Pancreas (tissue), 10 donors: ENCODE measurements at regions not wholly inside any gene's neighbourhood (a gene's known extent, or its start where the extent isn't known, plus 50 kb on each side); places are given as distances from the start of the nearest gene placed in this dataset.

Source experiments
- ATAC-seq, 4 donors: fragments of 200-7000 bp; cut with Tn5 transposase; one replicate each; pipeline versions ENCODE4 v1.8.0 to v1.9.1; 2020; ENCODE audit warnings: mild to moderate bottlenecking in 4 of 4, moderate library complexity in 4 of 4
- DNase-seq, 6 donors: peaks; one replicate each; pipeline ENCODE4 v3.0.0-alpha.2; 2020
- FAIRE-seq: peaks from 2 replicates; lab custom pipeline; 2012; peaks lifted over from hg19 to GRCh38; lab: Jason Lieb, UNC
- H3K27ac ChIP-seq, 4 donors: fragments of 200-600 bp; sonication (generic); 1 replicate in 3 of 4; 2 replicates in 1 of 4; pipeline versions ENCODE4 v1.5.0 to v1.8.0; 2020
- H3K27me3 ChIP-seq, 4 donors: fragments of 200-600 bp; one replicate each; pipeline ENCODE4 v1.8.0; 2021
- H3K36me3 ChIP-seq, 3 donors: fragments of 200-600 bp; sonication (generic) in 1 of 3; one replicate each; pipeline versions ENCODE4 v1.5.0 to v1.8.0; 2020 to 2021
- H3K4me1 ChIP-seq, 3 donors: fragments of 200-600 bp; one replicate each; pipeline ENCODE4 v1.8.0; 2021
- H3K4me3 ChIP-seq, 4 donors: fragments of 200-600 bp; sonication (generic) in 2 of 4; one replicate each; pipeline versions ENCODE4 v1.5.0 to v1.8.0; 2020 to 2021
- H3K9me3 ChIP-seq, 4 donors: fragments of 200-600 bp; one replicate each; pipeline ENCODE4 v1.8.0; 2021
- CTCF ChIP-seq, 4 donors: fragments of 200-600 bp; sonication (generic) in 3 of 4; IDR thresholded peaks; one replicate each; pipeline versions ENCODE4 v1.5.0 to v1.8.0; 2021; ENCODE audit warnings: antibody characterized with exemption in 4 of 4
- WGBS, 2 donors: extraction: QIAGEN DNeasy Blood & Tissue Kit; methylation state at CpG; one replicate each; pipeline ENCODE4 v1.1.7; 2013; 5-methylcytosine and 5-hydroxymethylcytosine counted together
- intact Hi-C, 3 donors: fragments of 100-400 bp; cut with DNase I; formaldehyde crosslinking; loops; one replicate each; pipeline versions ENCODE4 v1.11.1 to v1.14.2; 2022
- donor health status: healthy with polysubstance abuse.
- donor health status: DM: no; HTN: no; CAD: no; lungs with moderate emphysema.
- donor health status: DM: no; HTN: no; CAD: no.
- donor health status: control.
- donor health status: control.
- donor health status: Bipolar disorder and iron deficiency.
- donor health status: DM: yes; HTN: yes; CAD: no.
- donor health status: DM: no; HTN: no; CAD: no.
- donor health status: DM: no; HTN: no; CAD: no.
- donor health status: DM: yes; HTN: yes; CAD: no.

DNA sequence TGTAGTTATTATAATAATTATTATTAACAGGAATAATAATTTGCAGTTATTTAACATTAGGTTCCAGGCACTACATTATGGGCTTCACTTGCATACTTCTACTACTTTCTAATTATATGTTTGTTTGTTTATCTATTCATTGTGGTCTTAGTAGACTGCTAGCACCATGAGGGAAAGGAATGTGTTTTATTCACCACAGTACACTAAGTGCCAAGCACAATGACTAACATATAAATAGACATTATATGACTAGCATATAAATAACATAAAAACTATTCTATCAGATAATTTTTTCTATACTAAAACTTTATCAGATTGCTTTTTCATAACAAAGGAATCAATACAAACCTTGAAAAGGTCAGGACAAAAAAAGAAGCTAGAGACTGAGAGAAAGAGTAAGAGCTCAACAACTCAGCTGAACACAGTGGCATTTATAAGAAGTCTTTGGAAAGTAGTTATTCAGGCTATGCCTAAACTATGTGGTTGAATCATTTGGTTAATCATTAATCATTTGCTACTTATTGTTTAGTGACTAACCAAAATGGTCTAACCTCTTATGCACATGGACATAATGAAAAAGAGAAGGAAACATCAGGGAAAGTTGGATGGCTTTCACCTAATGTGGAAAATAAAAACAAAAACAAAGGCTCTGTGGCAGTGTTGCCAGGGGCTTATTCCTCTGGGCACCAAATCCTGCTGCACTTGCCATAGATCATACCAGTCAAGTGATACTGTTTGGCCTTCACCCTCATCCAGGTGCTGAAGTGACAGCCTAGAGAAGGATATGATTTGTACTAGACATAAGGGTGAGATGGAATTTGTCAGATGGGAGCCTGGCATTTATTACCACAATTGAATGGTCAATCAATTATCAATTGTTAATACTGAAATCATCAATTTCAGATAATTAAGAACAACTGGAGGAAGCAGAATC is 174.9 kb downstream of the ETAA1 start:
- intact Hi-C loops, result no loop called here
- H3K36me3 ChIP-seq, result no peaks in the 10 kb centered on the region
- ATAC-seq, result peak; percentile 89 to 93 (median 92)
- H3K4me3 ChIP-seq, result no peak overlapping the region
- no peaks in the 10 kb centered on the region for H3K27me3 ChIP-seq
- DNase-seq, result peak in 1 of 6 donors; percentile 19
- H3K9me3 ChIP-seq, result no peaks in the 10 kb centered on the region
- FAIRE-seq, result no peak
- peaks cover 3 to 24% (median 24%) of the 10 kb centered on the region in 3 donors for H3K4me1 ChIP-seq
- no peak for TF ChIP-seq CTCF (IDR thresholded peaks at IDR 0.05)
- peak overlapping the region in 3 of 4 donors; percentile 23 to 83 (median 65) for H3K27ac ChIP-seq

DNA sequence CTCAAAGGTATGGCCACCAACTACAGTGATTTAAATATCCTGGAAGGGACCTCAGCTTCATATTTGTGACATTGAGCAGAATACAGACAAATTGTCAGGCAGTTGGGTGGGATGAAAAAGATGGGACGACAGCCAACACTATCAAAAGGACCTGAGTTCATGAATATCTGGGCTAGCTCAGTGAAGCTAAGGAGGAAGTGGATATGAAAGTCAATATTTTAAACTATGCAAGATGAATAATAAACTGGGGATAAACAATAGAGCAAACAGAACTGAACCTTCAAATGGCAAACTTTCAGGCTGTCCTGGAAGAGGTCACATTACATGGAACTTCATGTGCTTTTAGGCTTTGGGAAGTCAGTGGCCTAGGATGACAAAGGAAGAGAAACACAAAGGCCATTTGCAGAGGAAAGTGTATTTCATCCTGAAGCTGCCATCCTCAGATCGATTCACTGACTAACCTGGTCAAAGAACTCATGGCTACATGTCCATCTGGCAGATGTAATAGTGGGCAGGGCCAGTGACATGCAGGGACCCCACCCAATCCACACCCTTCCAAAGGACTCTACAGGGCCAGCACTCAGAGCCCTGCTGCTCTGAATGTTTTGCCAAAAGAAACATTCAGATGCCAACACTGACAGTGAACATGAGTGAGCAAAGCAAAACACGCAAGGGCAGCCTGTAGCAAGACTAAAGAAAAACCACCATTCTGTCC is 175.7 kb downstream of the ETAA1 start:
- WGBS, 2 donors, result 68 to 75% methylated on average over 3 of the region's 3 CpGs
- H3K36me3 ChIP-seq, result no peaks in the 10 kb centered on the region
- H3K9me3 ChIP-seq, result no peaks in the 10 kb centered on the region
- FAIRE-seq (no peak), ATAC-seq (peak; percentile 39 to 71 (median 60)), DNase-seq (peak in 1 of 6 donors; percentile 19)
- H3K27me3 ChIP-seq, result no peaks in the 10 kb centered on the region
- intact Hi-C loops, result no loop called here
- TF ChIP-seq CTCF (IDR thresholded peaks at IDR 0.05), result no peak
- no peak overlapping the region for H3K4me3 ChIP-seq
- peak overlapping the region in 2 of 4 donors; percentile 65 to 83 for H3K27ac ChIP-seq
- H3K4me1 ChIP-seq, result peaks cover 3 to 24% (median 24%) of the 10 kb centered on the region in 3 donors

DNA sequence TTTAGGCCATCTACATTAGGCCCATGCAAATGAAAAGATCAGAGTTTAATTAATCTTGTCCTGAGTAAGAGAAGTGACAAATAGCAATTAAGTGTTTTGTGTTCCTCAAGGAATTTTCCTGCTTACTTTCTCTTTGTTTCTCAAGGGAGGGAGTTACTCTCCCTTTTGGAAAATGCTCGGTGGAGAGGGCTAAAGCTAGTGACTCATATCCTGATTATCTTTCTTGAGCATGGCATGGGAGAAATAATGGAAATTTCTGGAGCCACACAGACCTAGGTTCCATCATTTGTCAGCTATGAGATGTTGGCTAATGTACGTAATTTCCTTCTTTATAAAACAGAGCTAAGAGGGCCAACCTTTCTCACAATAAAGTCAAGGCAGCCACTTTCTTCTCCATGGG is 177.1 kb downstream of the ETAA1 start:
- H3K27me3 ChIP-seq, result no peaks in the 10 kb centered on the region
- no peaks in the 10 kb centered on the region for H3K9me3 ChIP-seq
- intact Hi-C loops, result no loop called here
- H3K4me3 ChIP-seq, result no peak overlapping the region
- no peak overlapping the region for H3K27ac ChIP-seq
- TF ChIP-seq CTCF (IDR thresholded peaks at IDR 0.05), result no peak
- WGBS, 2 donors, result 58 to 87% methylated on average over 2 of the region's 2 CpGs
- peaks cover 3 to 18% (median 17%) of the 10 kb centered on the region in 3 donors for H3K4me1 ChIP-seq
- DNase-seq (no peak), ATAC-seq (no peak), FAIRE-seq (no peak)
- no peaks in the 10 kb centered on the region for H3K36me3 ChIP-seq

DNA sequence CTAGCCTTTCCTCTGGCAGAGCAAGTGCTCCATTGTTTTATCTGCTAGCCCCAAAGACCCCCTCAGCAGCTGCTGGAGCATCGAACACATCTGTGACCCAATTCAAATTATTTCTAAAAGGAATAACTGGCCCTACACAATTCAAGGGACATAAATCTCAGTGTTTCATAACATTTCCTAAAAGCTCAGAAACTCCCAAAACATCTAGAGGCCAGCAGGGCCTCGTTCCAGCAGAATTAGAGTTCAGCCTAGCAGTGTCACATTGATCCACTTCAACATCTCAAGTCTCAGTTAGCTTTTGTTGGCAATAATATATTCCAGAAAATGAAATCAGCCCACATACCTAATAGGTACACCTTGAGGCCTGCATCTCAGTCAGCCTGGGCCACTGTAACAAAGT is 179.1 kb downstream of the ETAA1 start:
- no peak for FAIRE-seq
- ATAC-seq, result no peak
- WGBS, 2 donors, result 84 to 85% methylated on average over 2 of the region's 2 CpGs

More for the DNA sequence above, 179.1 kb downstream of the ETAA1 start:
- Histone ChIP-seq H3K36me3 (no peaks in the 10 kb centered on the region), H3K4me3 (no peak overlapping the region), H3K27me3 (no peaks in the 10 kb centered on the region), H3K27ac (no peak overlapping the region), H3K4me1 (peaks cover 3 to 18% (median 17%) of the 10 kb centered on the region in 3 donors), H3K9me3 (no peaks in the 10 kb centered on the region)
- intact Hi-C loops, result no loop called here
- no peak for DNase-seq
- TF ChIP-seq CTCF (IDR thresholded peaks at IDR 0.05), result no peak
